ENCODE measurements at regions not wholly inside any gene's neighbourhood (a gene's known extent, or its start where the extent isn't known, plus 50 kb on each side); places are given as distances from the start of the nearest gene placed in this dataset.

GRCh38 chr7:41280491-41280890 is 422.4 kb downstream of the INHBA start:
- TF ChIP-seq, protein P1, sequence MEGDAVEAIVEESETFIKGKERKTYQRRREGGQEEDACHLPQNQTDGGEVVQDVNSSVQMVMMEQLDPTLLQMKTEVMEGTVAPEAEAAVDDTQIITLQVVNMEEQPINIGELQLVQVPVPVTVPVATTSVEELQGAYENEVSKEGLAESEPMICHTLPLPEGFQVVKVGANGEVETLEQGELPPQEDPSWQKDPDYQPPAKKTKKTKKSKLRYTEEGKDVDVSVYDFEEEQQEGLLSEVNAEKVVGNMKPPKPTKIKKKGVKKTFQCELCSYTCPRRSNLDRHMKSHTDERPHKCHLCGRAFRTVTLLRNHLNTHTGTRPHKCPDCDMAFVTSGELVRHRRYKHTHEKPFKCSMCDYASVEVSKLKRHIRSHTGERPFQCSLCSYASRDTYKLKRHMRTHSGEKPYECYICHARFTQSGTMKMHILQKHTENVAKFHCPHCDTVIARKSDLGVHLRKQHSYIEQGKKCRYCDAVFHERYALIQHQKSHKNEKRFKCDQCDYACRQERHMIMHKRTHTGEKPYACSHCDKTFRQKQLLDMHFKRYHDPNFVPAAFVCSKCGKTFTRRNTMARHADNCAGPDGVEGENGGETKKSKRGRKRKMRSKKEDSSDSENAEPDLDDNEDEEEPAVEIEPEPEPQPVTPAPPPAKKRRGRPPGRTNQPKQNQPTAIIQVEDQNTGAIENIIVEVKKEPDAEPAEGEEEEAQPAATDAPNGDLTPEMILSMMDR (conservative IDR thresholded peaks at IDR 0.05): no peak

More at GRCh38 chr7:41280491-41280890, 422.4 kb downstream of the INHBA start:
- H3K23me2 ChIP-seq (ENCODE audit: insufficient read length, low read depth, low read length, poor library complexity, severe bottlenecking): no peaks in the 10 kb centered on the region
- H3K23ac ChIP-seq (ENCODE audit: insufficient read length, low read depth, low read length): no peak overlapping the region
- Mint-ChIP-seq H3K36me3 (ENCODE audit: insufficient read depth in 1 of 3, low read depth in 3 of 3) (no peaks in the 10 kb centered on the region), H3K4me3 (no peak overlapping the region), H3K27me3 (ENCODE audit: low read depth) (peaks cover 72% of the 10 kb centered on the region), H3K9me3 (no peaks in the 10 kb centered on the region; a peak in 1 of 5 replicates), H3K4me1 (no peaks in the 10 kb centered on the region), H3K27ac (no peak overlapping the region)
- H3K4me1 ChIP-seq (ENCODE audit: insufficient read depth, low read length): no peaks in the 10 kb centered on the region
- no peak overlapping the region for H2AFZ ChIP-seq (ENCODE audit: low read length)
- no peak overlapping the region for H2BK5ac ChIP-seq (ENCODE audit: insufficient read length, low read length)
- no peak overlapping the region for H2AK5ac ChIP-seq (ENCODE audit: insufficient read length, low read length)
- no peak overlapping the region for H2BK20ac ChIP-seq (ENCODE audit: low read depth, low read length, poor library complexity, severe bottlenecking)
- H3K56ac ChIP-seq (ENCODE audit: insufficient read length, low read depth, low read length): no peak overlapping the region
- no peak overlapping the region for H2BK15ac ChIP-seq (ENCODE audit: low read depth, low read length)
- no peaks in the 10 kb centered on the region for H3K9me3 ChIP-seq (ENCODE audit: control insufficient read depth, low read depth, low read length)
- no peak overlapping the region for H3K9ac ChIP-seq (ENCODE audit: extremely low read depth, insufficient read length, low read length)
- H3K27me3 ChIP-seq (ENCODE audit: insufficient read depth, low read length): no peaks in the 10 kb centered on the region
- H4K20me1 ChIP-seq (ENCODE audit: control insufficient read depth, insufficient read depth, insufficient read length): no peaks in the 10 kb centered on the region
- no peak overlapping the region for H2BK120ac ChIP-seq (ENCODE audit: low read depth, low read length, poor library complexity, severe bottlenecking)
- H2BK12ac ChIP-seq (ENCODE audit: insufficient read length, low read depth, low read length): no peak overlapping the region
- no peak overlapping the region for H3K4me2 ChIP-seq (ENCODE audit: insufficient read depth, insufficient read length, low read length)
- no CpG with 5 or more reads among the region's 5 CpGs for WGBS (ENCODE audit: extremely low coverage, insufficient read length, low lambda C conversion rate)
- H3T11ph ChIP-seq (ENCODE audit: low read length): no peak overlapping the region
- no peak overlapping the region for H3K4ac ChIP-seq (ENCODE audit: low read depth, low read length)
- H3K27ac ChIP-seq (ENCODE audit: insufficient read length, low read depth, low read length): no peak overlapping the region
- H3K18ac ChIP-seq (ENCODE audit: insufficient read length, low read depth, low read length): no peak overlapping the region
- no peak overlapping the region for H4K8ac ChIP-seq (replicated peaks; ENCODE audit: insufficient read length, low read depth, low read length)
- DNase-seq: no peak
- H3K79me1 ChIP-seq (ENCODE audit: insufficient read depth, low read depth, low read length, poor library complexity, severe bottlenecking): no peaks in the 10 kb centered on the region
- no peaks in the 10 kb centered on the region for H3K79me2 ChIP-seq (ENCODE audit: insufficient read depth, low read length)
- H4K91ac ChIP-seq (ENCODE audit: insufficient read length, low read depth, low read length): no peak overlapping the region
- H4K5ac ChIP-seq (ENCODE audit: insufficient read length, low read depth, low read length): no peak overlapping the region
- H3K14ac ChIP-seq (ENCODE audit: insufficient read depth, low read length): no peak overlapping the region

Measured in H9 (cell line).